ENCODE measurements at regions not wholly inside any gene's neighbourhood (a gene's known extent, or its start where the extent isn't known, plus 50 kb on each side); places are given as distances from the start of the nearest gene placed in this dataset.

GRCh38 chr12:125888921-125889320 is 823.7 kb downstream of the AACS start:
- H3K27ac ChIP-seq: no peak overlapping the region
- H3K27me3 ChIP-seq: no peaks in the 10 kb centered on the region
- no peak for DNase-seq
- intact Hi-C loops (cut with DNase I): no loop called here
- H3K4me1 ChIP-seq (replicated peaks in 1 of 2): no peaks in the 10 kb centered on the region
- TF ChIP-seq POLR2A (IDR thresholded peaks at IDR 0.05) (no peak), CTCF (IDR thresholded peaks at IDR 0.05) (no peak)
- H3K36me3 ChIP-seq (replicated peaks in 1 of 2): no peaks in the 10 kb centered on the region
- H3K9me3 ChIP-seq (replicated peaks in 1 of 3): no peaks in the 10 kb centered on the region
- H3K4me3 ChIP-seq: no peak overlapping the region

DNA sequence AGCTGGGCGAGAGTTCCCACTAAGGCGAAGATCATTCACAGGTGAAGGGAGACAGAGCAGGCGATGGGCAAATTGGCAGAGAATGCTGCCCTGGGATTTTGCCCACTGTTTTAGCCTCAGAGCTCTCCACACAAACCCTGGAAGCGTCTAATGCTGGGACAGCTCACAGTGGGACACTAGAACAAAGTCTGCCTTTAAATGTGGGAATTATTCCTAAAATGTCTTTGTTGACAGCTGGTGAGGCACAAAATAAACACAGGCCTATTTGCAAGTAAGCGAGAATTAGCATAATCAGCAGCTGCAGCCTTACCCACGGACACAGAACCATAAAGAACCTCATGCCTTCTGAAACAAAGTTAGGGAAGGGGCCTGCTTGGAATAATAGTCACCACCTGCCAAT is 824.5 kb downstream of the AACS start:
- H3K9me3 ChIP-seq (replicated peaks in 1 of 3): no peaks in the 10 kb centered on the region
- no peaks in the 10 kb centered on the region for H3K27me3 ChIP-seq
- WGBS, 4 donors: 51 to 75% (median 61%) methylated on average over 6 of the region's 6 CpGs
- TF ChIP-seq CTCF (IDR thresholded peaks at IDR 0.05) (no peak), POLR2A (IDR thresholded peaks at IDR 0.05) (no peak)
- no peak for DNase-seq
- H3K4me1 ChIP-seq (replicated peaks in 1 of 2): no peaks in the 10 kb centered on the region
- no peak overlapping the region for H3K4me3 ChIP-seq
- H3K36me3 ChIP-seq (replicated peaks in 1 of 2): no peaks in the 10 kb centered on the region
- intact Hi-C loops (cut with DNase I): no loop called here
- H3K27ac ChIP-seq: no peak overlapping the region

GRCh38 chr12:125890366-125890905 is 825.2 kb downstream of the AACS start:
- H3K4me3 ChIP-seq: no peak overlapping the region
- TF ChIP-seq CTCF (IDR thresholded peaks at IDR 0.05) (no peak), POLR2A (IDR thresholded peaks at IDR 0.05) (no peak)
- no peaks in the 10 kb centered on the region for H3K4me1 ChIP-seq (replicated peaks in 1 of 2)
- H3K27ac ChIP-seq: no peak overlapping the region
- DNase-seq: no peak
- no peaks in the 10 kb centered on the region for H3K36me3 ChIP-seq (replicated peaks in 1 of 2)
- 70 to 80% (median 74%) methylated on average over 7 of the region's 7 CpGs for whole genome bisulfite sequencing, 4 donors
- no peaks in the 10 kb centered on the region for H3K9me3 ChIP-seq (replicated peaks in 1 of 3)
- intact Hi-C loops (cut with DNase I): no loop called here
- H3K27me3 ChIP-seq: no peaks in the 10 kb centered on the region

DNA sequence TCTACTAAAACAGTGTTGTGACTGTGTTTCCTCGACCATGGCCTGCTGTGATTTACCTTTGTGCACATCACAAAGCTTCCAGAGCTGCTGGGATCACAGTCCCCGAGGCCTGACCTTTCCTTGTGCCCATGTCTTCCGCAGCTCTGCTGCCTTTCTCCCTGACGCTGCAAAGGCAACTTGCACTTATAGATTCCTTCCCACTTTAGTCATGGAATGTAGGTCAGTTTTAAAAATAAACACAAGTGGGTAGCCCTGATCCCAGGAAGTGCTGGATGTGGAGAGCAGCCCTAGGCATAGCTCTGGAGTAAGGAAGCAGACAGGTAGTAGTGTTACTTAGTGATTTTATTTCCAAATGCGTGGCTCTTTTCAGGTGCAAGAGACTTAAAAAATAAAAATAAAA is 825.7 kb downstream of the AACS start:
- intact Hi-C loops (cut with DNase I): no loop called here
- Histone ChIP-seq H3K4me3 (no peak overlapping the region), H3K27me3 (no peaks in the 10 kb centered on the region), H3K4me1 (replicated peaks in 1 of 2) (no peaks in the 10 kb centered on the region), H3K9me3 (replicated peaks in 1 of 3) (no peaks in the 10 kb centered on the region), H3K27ac (no peak overlapping the region), H3K36me3 (replicated peaks in 1 of 2) (no peaks in the 10 kb centered on the region)
- TF ChIP-seq CTCF (IDR thresholded peaks at IDR 0.05): no peak
- TF ChIP-seq POLR2A (IDR thresholded peaks at IDR 0.05): no peak
- WGBS, 4 donors: 45 to 56% (median 52%) methylated on average over 5 of the region's 5 CpGs
- no peak for DNase-seq

All from adrenal gland (tissue), 9 donors.